HPDE6-E6E7 (cell line): ENCODE measurements at regions not wholly inside any gene's neighbourhood (a gene's known extent, or its start where the extent isn't known, plus 50 kb on each side); places are given as distances from the start of the nearest gene placed in this dataset.
"Not testable (repeated sequence)": the region's sequence is repeated elsewhere in the genome, so short reads cannot be mapped to it uniquely, and the experiment has no call there.

Experiments used
- DNase-seq: peaks from one replicate; pipeline ENCODE4 v3.0.0; 2011; ENCODE audit warnings: missing footprints; ENCODE audit errors: extremely low spot score

DNA sequence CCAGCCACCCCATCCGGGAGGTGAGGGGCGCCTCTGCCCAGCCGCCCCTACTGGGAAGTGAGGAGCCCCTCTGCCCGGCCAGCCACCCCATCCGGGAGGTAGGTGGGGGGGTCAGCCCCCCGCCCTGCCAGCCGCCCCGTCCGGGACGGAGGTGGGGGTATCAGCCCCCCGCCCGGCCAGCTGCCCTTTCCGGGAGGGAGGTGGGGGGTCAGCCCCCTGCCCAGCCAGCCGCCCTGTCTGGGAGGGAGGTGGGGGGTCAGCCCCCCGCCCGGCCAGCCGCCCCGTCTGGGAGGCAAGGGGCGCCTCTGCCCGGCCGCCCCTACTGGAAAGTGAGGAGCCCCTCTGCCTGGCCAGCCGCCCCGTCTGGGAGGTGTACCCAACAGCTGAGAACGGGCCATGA, 299.4 kb upstream of the RORB start:
- DNase-seq: not testable (repeated sequence)

- DNase-seq: no peak
Measured at GRCh38 chr9:74205056-74205455, 292.1 kb upstream of the RORB start.

DNA sequence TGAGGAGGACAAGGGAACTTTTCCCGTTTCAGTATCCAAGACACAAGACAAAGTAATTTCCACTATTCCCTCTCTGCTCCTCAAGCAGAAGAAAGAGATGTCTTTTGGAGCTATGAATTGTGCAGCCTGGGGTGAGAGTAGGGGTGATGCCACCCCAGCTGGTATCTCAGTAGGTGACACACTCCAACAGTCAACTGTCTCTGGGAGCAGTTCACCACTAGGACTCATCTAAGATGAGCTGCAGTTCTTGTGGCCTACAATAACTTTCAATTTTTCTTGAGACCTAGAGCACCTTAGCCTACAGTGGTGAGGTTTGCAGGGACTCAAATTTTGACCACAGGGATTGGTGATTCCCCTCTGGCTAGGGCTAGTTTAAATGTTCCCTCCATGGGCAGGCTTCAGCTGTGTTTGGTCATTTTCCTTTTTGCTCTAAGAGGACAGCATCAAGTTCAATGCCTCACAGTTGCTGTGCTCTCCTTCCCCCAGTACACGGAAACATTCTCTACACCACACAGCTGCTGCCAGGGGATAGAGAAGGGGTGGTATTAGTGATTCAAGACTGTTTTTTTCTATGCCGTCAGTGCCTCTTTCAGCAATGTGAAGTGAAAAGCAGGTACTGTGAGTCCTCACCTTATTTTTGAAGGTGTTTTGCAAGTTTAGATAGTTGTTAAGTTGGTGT, 278.6 kb upstream of the RORB start:
- no peak for DNase-seq

- no peak for DNase-seq
Measured at GRCh38 chr9:74220327-74220726, 276.8 kb upstream of the RORB start.

GRCh38 chr9:74236857-74237256, 260.3 kb upstream of the RORB start:
- DNase-seq: no peak

DNA sequence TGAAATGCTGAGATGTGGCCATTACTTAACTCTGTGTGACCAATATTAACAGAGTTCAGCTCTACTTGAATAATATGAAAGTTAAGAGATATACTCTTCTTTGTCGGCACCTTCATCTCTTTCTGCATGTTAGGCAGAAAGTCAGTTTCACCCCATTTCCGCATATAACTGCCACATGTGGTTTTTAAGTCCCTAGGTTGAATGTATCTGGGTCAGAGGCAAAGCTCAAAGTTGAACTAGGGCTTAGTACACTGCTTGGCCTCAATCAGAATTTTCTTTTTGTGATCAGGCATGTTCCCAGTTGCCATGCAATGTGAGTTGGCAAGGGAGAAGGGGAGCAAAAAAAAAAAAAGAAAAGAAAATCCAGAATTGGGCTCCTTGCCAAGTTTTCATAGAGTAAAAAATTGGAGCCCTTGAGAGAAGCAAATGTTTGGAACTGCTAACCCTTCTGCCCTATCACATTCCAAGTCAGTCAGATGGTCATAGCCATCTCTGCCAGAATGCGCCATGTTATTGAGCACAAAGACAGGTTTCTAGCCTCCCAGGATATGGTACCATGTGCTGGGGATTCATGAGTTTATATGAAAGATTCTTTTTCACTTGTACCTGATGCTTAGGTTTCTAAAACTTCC, 251.2 kb upstream of the RORB start:
- no peak for DNase-seq

GRCh38 chr9:74255489-74255984, 241.6 kb upstream of the RORB start:
- no peak for DNase-seq

DNA sequence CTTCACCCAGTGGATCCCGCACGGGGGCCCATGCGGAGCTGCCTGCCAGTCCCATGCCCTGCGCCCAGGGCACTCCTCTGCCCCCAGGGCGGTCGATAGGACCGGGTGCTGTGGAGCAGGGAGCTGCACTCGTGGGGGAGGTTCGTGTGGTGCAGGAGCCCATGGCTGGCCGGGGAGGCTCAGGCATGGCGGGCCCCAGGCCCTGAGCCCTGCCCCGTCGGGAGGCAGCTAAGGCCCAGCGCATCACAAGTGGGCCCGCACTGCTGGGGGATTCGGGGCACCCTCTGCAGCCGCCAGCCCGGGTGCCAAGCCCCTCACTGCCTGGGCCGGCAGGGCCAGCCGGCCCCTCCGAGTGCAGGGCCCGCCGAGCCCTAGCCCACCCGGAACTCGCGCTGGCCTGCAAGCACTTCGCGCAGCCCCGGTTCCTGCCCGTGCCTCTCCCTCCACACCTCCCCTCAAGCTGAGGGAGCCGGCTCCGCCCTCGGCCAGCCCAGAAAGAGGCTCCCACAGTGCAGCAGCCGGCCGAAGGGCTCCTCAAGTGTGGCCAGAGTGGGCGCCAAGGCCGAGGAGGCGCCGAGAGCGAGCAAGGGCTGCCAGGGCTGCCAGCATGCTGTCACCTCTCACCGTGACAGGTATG, 221.1 kb upstream of the RORB start:
- DNase-seq: no peak

DNA sequence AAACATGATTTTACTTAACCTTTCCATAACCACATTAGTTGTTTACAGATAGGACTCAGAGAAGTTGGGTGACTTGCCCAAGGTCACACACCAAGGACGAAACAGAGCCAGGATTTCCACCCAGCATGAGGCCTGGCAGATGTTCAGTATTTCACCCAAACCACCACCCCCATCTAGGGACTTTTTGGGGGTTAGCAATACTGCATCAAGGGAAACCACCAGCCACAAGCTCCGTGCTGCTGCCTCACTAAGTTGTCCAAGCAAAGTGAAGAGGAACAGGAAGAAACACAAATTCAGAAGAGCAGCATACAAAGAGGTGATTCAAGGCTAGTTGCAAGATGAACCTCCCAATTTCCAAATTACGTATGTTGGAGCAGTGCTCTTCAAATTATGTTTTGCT, 219.6 kb upstream of the RORB start:
- no peak for DNase-seq

GRCh38 chr9:74281674-74282073, 215.5 kb upstream of the RORB start:
- DNase-seq: peak; percentile 5

DNA sequence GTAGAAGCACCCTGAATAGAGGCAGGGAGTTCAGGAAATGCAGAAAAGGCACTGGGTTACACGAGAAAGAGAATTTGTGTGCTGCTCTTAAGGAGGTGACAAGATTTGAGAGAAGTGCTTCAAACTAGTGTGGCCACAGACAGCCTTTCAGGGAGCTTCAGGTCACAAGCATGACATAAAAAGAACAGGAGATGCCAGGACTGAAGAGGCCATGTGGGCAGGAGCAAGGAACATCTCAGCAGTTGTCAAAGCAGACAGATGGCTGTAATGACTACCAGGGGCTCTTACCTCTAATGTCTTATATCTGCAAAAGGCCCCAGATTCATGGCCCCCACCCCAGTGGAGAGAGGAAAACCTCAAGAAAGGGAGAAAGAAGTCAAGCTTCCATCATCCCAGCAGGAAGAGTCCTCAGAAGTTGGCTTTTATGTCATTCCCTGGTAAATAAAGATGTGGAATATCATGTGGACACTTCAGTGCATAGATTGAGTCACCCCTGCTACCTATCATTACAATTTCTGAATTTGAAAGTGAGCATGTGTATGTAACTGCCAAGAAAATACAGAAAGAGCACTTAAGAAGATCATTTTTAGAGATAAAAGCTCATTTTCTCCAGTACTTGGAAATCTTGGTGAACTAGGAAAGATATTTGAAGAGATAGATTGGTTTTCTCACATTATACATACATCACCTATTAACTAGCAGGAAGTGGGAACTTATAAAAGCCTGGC, 214.4 kb upstream of the RORB start:
- DNase-seq: no peak

DNA sequence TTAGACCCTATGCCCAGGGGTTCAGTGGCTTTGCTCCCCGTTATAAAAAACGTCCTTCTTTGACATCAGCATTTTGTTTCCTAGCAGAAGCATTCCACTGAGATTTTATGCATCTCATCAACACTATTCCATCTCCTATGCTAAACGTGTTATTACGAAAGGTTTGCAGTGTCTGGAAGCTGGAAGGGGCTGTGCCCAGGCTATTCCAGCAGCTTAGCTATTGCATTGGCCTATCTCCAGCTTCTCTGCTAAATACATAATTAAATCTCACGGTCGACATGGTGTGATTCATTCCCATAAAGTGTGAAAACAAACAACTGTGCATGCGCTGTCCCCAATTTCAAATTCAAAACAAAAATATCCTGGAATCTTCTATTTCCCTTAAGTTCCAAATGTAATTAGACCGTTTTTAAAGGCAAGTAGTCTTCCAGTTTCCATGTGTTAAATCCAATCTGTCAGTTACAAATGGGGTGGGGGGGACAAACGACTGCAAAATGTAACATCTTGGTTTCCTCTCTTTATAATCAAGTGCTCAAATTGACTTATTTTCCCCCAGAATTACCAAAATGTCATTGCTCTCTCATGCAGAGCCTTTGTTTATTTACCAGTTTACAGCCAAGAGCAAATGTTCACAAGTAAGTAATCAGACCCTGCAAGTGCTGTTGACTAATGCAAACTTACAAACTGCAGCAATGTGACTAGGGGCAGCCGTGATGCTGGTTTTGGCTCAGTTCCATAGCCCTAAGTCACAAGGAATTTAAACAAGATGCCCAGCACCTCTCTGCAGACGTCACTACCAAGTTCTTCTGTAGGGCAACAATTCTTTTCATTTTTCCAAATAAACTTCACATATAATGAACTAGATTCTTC, 212.3 kb upstream of the RORB start:
- no peak for DNase-seq

DNA sequence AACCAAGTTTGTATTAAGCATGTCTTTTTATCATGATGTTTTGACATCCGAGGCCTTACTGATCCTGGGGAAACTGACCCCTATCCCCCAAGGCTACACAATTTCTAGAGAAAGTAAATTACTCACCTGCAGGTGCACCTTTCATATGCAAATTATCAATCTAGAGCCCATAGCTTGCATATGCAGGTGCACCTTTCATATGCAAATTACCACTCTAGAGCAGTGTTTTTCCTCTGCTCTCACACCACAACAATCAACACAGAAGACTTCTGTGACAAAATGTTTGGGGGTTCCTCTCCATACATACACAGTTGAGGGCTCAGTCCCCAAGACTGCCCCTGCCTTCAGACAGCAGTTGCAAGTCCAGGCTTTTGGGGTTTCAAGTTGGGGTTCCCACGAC, 203.7 kb upstream of the RORB start:
- DNase-seq: no peak

- no peak for DNase-seq
Measured at GRCh38 chr9:74303945-74304344, 193.2 kb upstream of the RORB start.

GRCh38 chr9:74304598-74304997, 192.5 kb upstream of the RORB start:
- DNase-seq: no peak

DNA sequence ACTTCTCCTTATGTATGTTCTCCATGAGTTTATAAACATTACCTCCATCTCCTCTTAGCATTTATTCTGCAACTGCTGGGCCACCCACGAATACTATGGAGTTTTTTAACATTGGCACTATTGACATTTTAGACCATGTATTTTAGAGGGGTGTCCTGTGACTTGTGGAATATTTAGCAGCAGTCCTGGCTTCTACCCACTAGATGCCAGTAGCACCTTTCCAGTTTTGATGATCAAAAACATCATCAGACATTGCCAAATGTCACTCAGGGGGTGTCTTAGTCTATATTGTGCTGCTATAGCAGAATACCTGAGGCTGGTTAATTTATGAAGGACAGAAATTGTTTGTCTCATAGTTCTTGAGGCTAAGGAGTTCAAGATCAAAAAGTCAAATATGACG, 187.5 kb upstream of the RORB start:
- no peak for DNase-seq

DNA sequence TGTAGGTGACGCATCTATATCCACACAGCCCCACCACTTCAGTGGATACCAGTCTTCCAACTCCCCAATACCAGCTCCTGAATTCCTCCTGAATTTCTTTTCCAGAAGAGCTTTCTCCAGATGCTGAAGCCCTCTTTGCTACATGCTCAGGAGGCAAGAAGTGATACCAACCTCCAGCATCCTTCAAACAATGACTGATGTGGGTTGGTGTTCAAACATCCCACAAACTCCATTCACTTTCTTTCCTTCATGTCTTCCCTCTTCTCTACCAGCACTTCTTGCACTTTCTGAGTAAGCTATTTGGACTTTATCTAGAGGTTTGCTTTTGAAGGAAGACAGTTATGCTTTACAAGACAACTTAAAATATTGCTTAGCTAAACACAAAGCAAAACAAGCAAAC, 179.9 kb upstream of the RORB start:
- DNase-seq: no peak

GRCh38 chr9:74321396-74321795, 175.7 kb upstream of the RORB start:
- DNase-seq: no peak

DNA sequence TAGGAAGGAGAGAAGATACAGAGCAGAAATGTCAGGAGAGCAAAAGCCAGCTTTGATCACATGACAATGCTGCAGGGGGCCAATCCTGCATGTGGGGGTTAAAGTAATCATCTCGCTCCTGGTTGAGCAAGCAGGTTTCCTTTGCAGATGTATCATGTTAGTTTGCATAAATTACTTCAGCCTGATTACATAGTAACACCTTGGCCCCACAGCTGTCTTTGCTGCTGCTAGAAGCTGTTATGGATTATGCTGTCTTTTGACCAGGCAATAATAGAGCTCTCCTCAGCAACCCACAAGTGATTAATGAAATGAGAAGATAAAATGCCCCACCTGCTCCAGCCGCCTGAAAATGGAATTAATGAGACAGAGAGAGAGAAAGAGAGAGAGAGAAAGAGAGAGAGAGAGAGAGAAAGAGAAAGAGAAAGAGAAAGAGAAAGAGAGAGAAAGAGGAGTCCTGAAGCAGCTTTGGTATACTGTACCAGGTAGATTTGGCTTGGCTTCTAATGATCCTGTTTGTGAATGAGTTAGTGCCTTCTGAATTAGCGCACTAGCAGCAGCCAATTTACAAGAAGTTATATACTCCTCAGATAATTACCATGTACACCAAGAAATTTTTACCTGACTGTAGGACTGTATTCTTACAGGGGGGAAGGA, 174.3 kb upstream of the RORB start:
- DNase-seq: no peak

GRCh38 chr9:74330487-74331214, 166.5 kb upstream of the RORB start:
- no peak for DNase-seq
